NT2/D1 (cell line): ENCODE measurements at regions not wholly inside any gene's neighbourhood (a gene's known extent, or its start where the extent isn't known, plus 50 kb on each side); places are given as distances from the start of the nearest gene placed in this dataset.

Experiments used
- SUZ12 ChIP-seq: IDR thresholded peaks from 2 replicates; pipeline ENCODE4 v1.6.1; 2011; ENCODE audit not compliant: insufficient read length, insufficient read depth; ENCODE audit errors: extremely low read depth
- ZNF274 ChIP-seq: IDR thresholded peaks from 2 replicates; pipeline ENCODE4 v1.6.1; 2011; ENCODE audit warnings: mild to moderate bottlenecking, low read depth, low read length

- TF ChIP-seq ZNF274 (no peak), SUZ12 (no peak)
Observed at GRCh38 chr2:42853549-42854206, 61.3 kb upstream of the HAAO start.
